ENCODE measurements at regions not wholly inside any gene's neighbourhood (a gene's known extent, or its start where the extent isn't known, plus 50 kb on each side); places are given as distances from the start of the nearest gene placed in this dataset.
A peak's percentile ranks its signal among the peaks of the same experiment; 100 is the strongest.
"Not testable (repeated sequence)": the region's sequence is repeated elsewhere in the genome, so short reads cannot be mapped to it uniquely, and the experiment has no call there.

DNA sequence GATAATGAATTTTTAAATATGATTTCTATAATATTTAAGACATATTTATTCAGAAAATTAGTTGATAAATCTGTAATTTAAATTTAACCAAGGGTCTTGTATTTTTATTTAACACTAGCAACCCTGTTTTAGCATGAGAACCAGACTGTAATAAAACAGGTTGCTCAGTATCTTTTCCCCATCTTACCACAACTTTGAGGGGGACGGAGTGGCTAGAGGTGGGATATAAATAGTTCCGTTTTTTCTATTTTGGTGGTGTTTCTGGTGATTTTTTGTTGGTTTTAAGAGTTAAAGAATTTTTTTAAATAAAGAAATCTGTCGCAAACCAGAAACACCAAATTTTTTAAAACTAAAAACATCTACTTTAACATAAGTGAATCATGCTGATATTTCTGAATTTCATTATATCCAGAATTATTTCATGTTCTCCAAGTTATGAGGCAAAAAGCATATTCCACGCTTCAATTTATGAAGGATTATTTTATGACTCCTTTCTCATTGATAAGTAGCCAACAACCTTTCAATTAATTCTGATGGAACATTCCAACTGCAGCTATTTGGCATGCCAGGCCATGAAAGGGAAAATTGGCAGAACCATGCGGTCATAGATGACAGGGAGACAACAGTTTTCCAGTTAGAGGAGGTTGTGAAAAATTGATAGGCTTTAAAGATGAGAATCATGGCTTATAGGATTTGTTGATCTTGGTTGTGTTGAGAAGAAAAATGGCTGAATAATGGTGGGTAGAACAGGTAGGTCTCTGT lies 151.9 kb upstream of the CARMIL1 start:
- DNase-seq: no peak

DNA sequence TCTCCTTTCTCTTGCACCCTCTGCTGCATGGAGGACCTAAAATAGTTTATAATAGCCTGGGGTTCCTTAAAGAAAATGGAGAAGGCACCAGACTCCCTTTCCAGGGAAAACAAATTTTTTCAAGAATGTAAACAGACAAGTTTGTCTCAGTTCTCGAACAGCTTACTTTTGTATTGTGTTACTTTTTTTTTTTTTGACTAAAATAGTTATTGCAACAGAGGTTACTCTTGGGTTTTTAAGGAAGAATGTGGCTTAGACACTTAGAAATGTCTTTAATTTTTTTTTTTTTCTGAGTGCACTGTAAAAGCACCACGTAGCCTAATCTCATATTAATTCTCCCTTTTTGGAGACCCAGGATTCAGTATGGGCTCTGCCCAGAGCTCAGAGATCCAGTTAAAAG lies 148.7 kb upstream of the CARMIL1 start:
- DNase-seq: no peak

DNA sequence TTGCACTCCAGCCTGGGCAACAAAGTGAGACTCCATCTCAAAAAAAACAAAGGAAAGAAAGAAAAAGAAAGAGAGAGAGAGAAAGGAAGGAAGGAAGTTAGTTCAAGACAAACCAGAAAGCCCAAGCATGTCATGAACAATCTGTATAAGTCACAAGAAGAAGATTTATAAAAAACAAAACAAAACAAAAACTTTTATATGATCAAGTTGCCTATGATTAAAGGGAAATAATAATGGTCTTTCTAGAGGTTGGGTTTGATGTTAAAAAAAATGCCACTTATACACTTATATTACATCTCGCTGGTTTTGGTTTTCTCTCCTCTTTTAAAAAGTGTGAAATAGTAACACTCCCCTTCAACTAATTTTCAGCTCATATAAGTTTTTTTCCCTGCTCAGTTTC lies 146.2 kb upstream of the CARMIL1 start:
- no peak for DNase-seq

DNA sequence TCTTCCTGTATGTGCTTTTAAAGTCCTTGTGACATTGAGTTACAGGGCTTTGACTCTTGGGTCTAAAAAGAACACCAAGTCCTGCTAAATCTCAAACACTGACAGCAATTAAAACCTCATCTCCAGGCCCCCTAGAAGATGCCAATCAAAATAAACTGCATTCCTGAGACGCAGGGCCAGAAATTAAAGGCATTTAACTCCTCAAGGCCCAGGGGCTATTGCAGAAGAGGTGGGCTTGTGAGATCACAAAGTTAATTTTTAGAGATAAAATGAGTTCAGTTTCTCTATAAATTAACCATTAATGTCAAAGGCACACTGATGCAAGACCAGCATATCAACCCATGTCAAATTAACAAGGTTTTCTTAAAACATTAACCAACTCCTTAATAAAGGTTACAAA lies 145.6 kb upstream of the CARMIL1 start:
- DNase-seq: no peak

DNA sequence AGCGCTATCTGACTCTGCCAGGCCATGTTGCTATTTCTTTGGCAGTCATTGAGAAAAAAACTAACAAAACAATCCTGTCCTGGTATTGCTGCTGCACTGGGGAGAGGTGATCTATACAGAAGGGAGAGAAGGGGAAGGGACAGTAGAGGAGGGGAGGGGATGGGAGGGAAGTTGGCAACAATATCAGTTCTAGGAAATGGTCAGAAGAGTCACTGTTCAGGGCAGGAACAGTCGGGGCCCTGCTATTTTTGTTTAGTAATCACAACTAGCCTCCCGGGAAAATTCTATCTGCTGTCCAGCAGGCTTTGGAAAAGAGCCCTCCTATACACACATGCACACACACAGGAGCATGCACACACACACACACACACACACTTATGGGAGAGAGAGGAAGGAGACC lies 142.3 kb upstream of the CARMIL1 start:
- DNase-seq: peak; percentile 18

DNA sequence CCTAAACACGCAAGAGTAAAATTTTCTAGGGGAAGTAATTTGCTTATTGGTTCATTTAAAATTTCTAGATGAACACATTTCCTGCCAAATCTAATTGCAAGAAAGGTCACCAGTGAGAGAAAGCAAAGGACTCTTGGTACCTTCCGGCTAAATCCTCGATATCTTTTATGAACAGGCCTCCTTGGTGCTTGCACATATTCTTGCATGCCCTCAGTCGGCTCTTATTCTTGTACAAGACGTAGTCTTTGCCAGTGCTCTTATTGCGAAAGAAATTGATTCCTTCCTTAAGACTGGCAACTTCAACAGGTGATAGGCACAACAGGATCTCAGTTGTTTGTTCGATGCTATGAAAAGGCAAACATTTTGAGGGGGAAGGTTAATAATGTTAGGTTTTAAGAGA lies 141.7 kb upstream of the CARMIL1 start:
- DNase-seq: peak; percentile 39

DNA sequence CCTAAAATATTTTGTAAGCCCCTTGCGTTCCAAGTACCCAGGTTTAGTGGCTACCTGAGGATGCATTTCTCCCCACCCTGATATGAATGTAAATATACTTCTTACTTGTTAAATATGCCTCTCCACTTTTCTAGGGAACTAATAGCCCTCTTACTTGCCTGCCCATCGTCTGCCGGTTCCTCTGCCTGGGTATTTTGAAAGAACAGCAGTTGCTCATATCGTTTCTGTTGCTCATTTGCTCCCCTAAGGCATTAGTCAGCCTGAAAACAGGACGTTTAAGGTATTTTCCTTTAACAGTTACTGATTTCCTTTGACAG lies 141.3 kb upstream of the CARMIL1 start:
- DNase-seq: no peak

DNA sequence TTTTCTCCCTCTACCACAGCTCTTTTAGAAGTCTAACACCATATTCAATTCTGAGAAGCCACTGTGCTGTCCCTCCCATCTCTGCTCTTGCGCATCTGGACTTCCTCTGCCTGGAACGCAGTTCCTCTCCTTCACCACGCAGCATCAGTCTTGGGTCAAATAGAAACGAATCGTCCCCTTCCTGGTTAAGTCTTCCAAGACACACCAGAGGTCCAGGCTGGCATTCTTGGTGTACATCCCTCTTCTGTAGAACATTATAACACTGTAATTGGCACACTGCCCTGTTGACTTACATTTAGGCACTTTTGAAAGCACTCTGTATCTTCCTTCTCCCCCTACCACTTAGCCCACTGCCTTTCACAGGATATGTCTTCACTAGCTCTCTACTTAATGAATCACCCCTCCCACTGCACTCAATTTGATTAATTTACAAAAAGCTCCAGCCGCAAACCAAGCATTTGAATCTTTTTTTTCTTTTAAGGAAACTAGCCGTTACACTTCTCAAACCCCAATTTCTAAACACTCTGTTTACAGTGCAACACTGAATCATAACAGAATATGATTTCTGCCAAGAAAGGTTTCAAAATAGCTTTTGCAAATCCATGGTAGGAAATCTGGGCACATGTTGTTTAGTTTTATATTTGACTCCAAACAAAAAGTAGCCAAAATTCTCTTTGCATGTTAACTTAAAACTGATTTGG lies 140.8 kb upstream of the CARMIL1 start:
- DNase-seq: peak; percentile 74

DNA sequence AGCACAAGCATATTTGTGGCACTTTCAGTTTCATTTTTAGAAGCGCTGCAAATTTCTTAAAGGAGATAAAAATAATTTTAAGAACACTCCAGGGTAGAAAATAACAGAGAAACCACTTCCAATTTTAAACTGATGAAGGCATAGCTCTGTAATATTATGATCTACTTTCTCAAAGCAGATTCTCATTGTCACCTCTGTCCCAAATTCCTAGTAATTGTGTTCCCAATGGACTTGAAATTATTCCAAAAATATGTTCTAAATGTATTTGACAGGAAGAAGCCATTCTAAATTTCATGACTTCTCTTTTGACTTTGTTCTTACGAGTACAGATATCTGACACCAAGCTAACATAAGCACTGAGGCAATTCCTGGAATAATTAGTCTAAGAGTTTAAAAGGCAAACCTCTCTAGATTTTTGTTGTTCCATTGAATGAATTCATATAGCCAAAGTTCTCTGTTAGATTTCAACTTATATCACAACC lies 140.2 kb upstream of the CARMIL1 start:
- no peak for DNase-seq

DNA sequence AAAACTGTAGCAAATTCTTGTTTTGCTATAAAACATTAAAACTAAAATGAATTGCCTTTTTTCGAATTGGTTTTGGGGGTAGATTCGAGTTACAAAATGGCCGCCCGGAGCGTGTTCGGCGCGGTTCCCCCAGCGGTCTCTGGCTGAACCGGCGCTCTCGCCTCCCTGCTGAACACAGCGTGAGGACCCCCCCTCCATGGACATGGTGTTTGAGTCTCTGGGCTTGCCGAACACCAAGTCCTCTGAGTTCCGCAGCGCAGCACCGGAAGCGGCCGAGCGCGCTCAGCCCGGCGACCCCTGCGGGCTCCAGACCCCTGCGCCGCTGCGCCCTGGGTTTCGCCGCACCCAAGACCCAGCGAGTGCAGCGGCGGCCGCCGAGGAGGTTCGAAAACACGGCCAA lies 139.6 kb upstream of the CARMIL1 start:
- not testable (repeated sequence) for DNase-seq

DNA sequence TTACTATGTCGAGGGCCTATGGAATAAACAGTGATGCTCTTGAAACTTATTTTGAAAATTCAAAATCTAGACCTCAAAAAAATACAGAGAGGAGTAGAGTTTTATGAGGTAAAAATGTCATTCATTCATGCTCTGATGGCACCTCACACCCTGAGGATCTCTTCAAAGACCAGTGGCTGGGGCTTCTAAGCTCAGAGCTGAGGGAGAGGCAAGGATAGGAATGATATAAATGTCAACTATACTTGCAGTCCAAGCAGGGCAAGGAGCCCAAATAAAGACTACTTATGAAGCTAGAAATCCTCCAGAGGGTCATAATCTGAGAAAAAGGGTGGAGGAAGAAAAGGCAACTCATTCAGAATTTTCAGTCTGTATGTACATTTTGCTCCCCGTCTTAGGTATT lies 136.7 kb upstream of the CARMIL1 start:
- DNase-seq: no peak

DNA sequence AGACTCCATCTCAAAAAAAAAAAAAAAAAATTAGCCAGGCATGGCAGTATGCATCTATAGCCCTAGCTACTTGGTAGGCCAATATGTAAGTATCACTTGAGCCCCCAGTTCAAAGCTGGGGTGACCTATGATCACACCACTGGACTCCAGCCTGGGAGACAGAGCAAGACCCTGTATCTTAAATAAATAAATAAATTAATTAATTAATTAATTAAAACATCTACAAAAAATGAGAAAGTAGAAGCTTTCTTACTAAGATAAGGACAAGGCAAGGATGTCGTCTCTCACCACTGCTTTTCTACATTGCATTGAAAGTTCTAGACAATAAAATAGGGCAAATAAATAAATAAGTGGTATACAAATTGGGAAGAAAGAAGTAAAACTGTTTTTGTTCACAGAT lies 134.3 kb upstream of the CARMIL1 start:
- DNase-seq: no peak

DNA sequence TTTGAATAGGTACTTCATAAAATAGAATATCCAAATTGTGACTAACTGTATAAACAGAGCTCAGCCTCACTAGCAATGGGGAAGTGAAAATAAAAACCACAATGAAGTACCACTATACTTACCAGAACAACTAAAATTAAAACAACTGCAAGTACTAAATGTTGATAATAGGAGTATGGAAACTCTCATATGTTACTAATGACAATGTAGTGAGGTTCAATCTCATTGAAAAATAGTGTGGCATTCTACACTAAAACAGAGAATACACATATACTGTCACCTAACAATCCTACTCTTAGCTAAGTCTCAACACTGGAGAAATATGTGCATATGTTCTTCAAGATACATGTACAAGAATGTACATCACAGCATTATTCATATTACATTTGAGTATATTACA lies 132.0 kb upstream of the CARMIL1 start:
- no peak for DNase-seq

DNA sequence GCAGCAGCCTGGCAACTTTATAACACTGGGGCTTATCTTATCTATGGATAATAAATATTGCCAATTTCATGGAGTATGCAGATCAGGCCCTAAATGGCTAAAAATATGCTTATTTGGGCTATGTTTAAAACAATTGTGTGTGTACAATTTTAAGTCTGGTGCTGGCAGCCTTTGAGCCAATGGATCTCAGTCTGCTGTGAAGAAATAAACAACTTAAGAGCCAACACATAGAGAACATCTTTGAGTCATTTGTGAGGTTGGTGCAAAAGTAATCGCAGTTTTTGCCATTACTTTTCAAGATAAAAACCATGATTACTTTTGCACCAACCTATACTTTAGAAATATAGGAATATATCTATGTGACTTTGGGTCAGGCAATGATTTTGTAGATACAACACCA lies 129.1 kb upstream of the CARMIL1 start:
- no peak for DNase-seq

DNA sequence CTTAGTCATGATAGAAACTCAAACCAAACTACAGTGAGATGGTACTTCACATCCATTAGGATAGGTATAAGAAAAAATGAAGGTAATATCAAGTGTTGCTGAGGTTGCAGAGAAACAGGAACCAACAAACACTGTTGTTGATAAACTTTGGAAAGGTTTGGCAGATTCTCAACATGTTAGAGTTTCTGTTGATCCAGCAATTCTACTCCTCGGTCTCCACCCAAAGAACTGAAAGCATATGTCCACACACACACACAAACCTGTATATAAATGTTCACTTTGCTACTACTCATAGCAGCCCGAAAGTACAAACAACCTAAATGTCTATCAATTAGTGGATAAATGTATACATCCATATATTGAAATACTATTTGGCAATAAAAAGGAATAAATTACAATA lies 128.3 kb upstream of the CARMIL1 start:
- no peak for DNase-seq

DNA sequence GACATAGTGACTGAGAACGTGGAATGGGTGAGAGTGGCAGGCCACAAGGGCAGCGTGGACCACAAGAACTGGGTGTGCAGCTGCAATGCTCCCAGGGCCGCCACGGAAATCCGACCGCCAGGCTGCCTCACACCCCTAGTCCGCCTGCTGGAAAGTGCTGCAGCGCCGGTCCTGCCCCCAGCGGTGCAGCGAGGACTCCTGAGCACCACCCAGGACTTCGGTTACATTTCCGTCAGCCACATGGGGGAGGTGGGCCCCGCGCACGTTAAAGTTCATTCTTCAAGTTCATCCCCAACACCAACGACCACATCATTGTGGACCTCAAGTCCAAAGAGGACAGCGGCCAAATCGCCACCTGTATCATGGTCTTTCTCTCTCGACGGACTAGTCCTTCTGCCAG lies 126.1 kb upstream of the CARMIL1 start:
- no peak for DNase-seq

DNA sequence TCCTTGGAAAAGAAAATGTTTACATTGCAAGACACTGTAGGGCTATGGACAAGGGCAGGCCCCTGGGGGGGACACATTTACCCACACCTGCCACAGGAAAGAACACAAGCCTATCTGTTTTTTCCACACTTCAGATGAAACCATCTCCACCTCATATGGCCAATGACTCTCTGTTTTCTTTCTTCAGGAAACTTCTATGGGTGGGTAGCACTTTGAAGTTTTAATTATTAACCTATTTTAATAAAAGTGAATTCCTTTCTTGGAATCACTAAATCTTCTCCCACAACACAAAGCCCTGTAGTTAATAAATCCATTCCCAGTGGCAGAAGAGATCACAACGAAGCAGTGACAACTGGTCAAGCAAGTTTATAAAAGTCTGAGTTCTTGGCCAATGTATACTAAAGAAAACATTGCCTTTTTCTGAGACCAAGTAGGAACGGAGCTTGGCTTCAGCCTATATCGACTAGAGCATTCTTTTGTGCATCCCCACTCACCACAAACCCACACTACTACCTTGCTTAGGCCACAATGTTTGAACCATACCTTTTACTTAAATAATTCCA lies 125.1 kb upstream of the CARMIL1 start:
- DNase-seq: no peak

DNA sequence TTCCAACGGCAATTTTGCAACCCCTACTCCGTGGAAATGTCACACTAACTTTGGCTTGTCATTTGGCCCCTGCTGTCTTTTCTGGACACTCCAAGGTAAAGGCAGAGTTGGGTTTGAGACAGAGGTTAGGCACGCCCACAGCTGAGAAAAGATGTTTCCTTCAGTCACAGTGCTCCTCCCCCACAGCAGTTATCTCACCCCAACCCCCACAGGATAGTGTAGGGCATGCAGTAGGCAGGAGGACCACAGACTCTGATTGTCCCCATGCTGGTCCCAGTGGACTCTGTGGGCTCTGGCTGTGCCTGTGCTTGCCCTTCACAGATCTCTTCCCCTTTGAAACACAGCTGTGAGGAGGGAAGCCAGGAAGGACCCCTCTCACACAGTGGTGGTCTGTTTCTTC lies 124.0 kb upstream of the CARMIL1 start:
- DNase-seq: no peak

DNA sequence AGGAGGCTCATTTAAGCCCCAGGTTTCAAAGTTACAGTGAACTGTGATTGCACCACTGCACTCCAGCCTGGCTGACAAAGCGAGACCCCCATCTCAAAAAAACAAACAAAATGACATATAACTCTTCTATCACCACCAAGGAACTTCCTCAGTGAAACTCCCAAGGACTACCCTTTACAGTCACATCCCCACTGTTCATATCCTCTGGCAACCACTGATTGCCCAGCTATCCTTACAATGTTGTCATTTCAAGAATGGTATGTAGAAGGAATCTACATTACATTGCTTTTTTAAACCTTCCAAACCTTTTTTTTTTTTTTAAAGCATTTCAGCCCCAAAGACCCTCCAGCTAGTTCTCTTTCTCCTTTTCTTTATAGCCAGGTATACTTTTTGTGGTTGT lies 123.1 kb upstream of the CARMIL1 start:
- no peak for DNase-seq

DNA sequence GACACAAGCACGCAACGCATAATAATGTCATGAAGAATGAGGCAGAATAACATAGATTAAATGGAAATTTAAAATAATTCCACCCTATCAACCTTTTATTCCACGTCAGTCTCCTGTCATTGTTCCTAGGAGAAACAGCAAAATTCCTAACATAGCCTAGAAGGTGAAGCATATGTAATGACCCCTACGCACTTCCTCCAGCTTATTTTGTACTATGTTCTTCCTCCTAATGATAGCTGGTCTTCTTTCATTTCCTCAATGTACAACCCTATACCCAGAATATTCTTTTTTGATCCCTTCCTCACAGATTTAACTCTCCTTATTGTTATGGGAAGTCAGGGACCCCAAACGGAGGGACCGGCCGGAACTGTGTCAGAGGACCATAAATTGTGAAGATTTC lies 122.0 kb upstream of the CARMIL1 start:
- no peak for DNase-seq

DNA sequence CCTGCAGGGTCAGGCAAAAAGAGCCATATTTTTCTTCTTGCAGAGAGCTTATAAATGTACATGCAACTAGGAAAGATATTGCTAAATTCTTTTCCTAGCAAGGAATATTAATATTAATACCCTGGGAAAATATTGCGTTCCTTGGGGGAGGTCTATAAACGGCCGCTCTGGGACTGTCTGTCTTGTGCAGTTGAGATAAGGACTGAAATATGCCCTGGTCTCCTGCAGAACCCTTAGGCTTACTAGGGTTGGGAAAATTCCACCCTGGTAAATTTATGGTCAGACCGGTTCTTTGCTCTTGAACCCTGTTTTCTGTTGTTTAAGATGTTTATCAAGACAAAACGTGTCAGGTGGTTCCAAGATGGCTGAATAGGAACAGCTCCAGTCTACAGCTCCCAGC lies 121.3 kb upstream of the CARMIL1 start:
- no peak for DNase-seq

DNA sequence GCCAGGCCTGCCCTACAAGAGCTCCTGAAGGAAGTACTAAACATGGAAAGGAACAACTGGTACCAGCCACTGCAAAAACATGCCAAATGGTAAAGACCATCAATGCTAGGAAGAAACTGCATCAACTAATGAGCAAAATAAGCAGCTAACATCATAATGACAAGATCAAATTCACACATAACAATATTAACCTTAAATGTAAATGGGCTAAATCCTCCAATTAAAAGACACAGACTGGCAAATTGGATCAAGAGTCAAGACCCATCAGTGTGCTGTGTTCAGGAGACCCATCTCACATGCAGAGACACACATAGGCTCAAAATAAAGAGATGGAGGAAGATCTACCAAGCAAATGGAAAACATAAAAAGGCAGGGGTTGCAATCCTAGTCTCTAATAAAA lies 119.0 kb upstream of the CARMIL1 start:
- not testable (repeated sequence) for DNase-seq

DNA sequence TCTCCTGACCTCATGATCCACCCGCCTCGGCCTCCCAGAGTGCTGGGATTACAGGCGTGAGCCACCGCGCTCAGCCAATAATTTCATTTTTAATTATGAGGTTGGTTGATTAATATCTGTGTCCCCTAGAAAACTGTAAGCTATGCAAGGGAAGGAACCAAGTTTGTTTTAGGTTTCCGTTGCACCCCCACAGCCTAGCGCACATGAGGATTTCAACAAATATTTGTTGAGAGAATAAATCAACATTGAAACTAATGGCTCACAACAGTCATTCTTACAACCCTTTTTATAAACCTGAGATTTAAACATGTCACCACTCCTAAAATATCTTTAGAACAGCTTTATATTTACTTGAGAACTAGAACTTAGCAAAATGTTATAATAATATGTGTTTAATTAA lies 114.0 kb upstream of the CARMIL1 start:
- DNase-seq: no peak

DNA sequence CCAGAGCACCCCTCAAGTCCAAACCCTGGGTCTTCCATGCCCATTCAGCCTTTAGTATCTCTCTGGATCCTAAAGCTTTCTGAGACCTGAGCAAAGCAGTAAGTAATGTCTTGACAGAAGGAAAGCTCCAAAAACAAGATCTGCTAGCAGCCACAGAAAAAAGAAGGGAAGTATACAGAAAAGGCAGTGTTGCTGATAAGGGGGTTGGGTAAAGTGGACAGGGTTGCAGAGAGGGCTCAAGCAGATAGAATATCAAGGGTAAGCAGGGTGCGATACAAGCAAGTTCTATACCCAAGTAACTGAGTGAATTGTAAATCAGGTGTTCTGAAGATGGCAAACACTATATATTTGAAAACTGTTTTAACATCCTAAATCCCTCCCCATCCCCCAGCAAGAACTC lies 113.4 kb upstream of the CARMIL1 start:
- no peak for DNase-seq
